NCI-H1048 (cell line): ENCODE measurements at regions not wholly inside any gene's neighbourhood (a gene's known extent, or its start where the extent isn't known, plus 50 kb on each side); places are given as distances from the start of the nearest gene placed in this dataset.

Experiments
- DNase-seq: peaks from one replicate; lab custom pipeline; 2025; lab: John Stamatoyannopoulos, UW

- DNase-seq, result no peak
Measured at GRCh38 chr3:72373139-72373538, 475.1 kb downstream of the SHQ1 start.

- DNase-seq, result no peak
Measured at GRCh38 chr3:72372161-72372560, 476.1 kb downstream of the SHQ1 start.

GRCh38 chr3:72371431-72371830 is 476.8 kb downstream of the SHQ1 start:
- DNase-seq, result no peak

GRCh38 chr3:72370947-72371346 is 477.3 kb downstream of the SHQ1 start:
- no peak for DNase-seq

- no peak for DNase-seq
Measured at GRCh38 chr3:72369681-72370080, 478.6 kb downstream of the SHQ1 start.

- DNase-seq, result no peak
Measured at GRCh38 chr3:72368331-72368975, 479.8 kb downstream of the SHQ1 start.

GRCh38 chr3:72361990-72362389 is 486.3 kb downstream of the SHQ1 start:
- no peak for DNase-seq

- no peak for DNase-seq
Measured at GRCh38 chr3:72359743-72360142, 488.5 kb downstream of the SHQ1 start.

GRCh38 chr3:72355168-72355567 is 493.1 kb downstream of the SHQ1 start:
- no peak for DNase-seq

- no peak for DNase-seq
Measured at GRCh38 chr3:72354486-72354885, 493.8 kb downstream of the SHQ1 start.

- DNase-seq, result no peak
Measured at GRCh38 chr3:72353236-72354128, 494.8 kb downstream of the SHQ1 start.

- no peak for DNase-seq
Measured at GRCh38 chr3:72352176-72352575, 496.1 kb downstream of the SHQ1 start.

- DNase-seq, result no peak
Measured at GRCh38 chr3:72351536-72351935, 496.7 kb downstream of the SHQ1 start.

GRCh38 chr3:72350761-72351505 is 497.3 kb downstream of the SHQ1 start:
- no peak for DNase-seq

- no peak for DNase-seq
Measured at GRCh38 chr3:72348357-72348756, 499.9 kb downstream of the SHQ1 start.

GRCh38 chr3:72347819-72348319 is 500.4 kb downstream of the SHQ1 start:
- DNase-seq, result no peak

- no peak for DNase-seq
Measured at GRCh38 chr3:72346526-72346926, 501.7 kb downstream of the SHQ1 start.

- DNase-seq, result no peak
Measured at GRCh38 chr3:72345980-72346379, 502.3 kb downstream of the SHQ1 start.

- no peak for DNase-seq
Measured at GRCh38 chr3:72345237-72345878, 502.9 kb downstream of the SHQ1 start.

GRCh38 chr3:72344647-72345046 is 503.6 kb downstream of the SHQ1 start:
- DNase-seq, result no peak

GRCh38 chr3:72344236-72344635 is 504.0 kb downstream of the SHQ1 start:
- DNase-seq, result no peak

- no peak for DNase-seq
Measured at GRCh38 chr3:72343078-72343477, 505.2 kb downstream of the SHQ1 start.
